ENCODE measurements at regions not wholly inside any gene's neighbourhood (a gene's known extent, or its start where the extent isn't known, plus 50 kb on each side); places are given as distances from the start of the nearest gene placed in this dataset.

- TF ChIP-seq JUNB (IDR thresholded peaks at IDR 0.05; ENCODE audit: unreplicated experiment): no peak
- TF ChIP-seq, protein P1, sequence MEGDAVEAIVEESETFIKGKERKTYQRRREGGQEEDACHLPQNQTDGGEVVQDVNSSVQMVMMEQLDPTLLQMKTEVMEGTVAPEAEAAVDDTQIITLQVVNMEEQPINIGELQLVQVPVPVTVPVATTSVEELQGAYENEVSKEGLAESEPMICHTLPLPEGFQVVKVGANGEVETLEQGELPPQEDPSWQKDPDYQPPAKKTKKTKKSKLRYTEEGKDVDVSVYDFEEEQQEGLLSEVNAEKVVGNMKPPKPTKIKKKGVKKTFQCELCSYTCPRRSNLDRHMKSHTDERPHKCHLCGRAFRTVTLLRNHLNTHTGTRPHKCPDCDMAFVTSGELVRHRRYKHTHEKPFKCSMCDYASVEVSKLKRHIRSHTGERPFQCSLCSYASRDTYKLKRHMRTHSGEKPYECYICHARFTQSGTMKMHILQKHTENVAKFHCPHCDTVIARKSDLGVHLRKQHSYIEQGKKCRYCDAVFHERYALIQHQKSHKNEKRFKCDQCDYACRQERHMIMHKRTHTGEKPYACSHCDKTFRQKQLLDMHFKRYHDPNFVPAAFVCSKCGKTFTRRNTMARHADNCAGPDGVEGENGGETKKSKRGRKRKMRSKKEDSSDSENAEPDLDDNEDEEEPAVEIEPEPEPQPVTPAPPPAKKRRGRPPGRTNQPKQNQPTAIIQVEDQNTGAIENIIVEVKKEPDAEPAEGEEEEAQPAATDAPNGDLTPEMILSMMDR (conservative IDR thresholded peaks at IDR 0.05; ENCODE audit: low read depth in 2 of 2): no peak
- no peak for TF ChIP-seq POLR2AphosphoS5 (IDR thresholded peaks at IDR 0.05; ENCODE audit: low read depth)
- TF ChIP-seq EZH2phosphoT487 (IDR thresholded peaks at IDR 0.05; ENCODE audit: unreplicated experiment): no peak
- TF ChIP-seq STAT1 (IDR thresholded peaks at IDR 0.05; ENCODE audit: unreplicated experiment): no peak
- TF ChIP-seq, protein P2, sequence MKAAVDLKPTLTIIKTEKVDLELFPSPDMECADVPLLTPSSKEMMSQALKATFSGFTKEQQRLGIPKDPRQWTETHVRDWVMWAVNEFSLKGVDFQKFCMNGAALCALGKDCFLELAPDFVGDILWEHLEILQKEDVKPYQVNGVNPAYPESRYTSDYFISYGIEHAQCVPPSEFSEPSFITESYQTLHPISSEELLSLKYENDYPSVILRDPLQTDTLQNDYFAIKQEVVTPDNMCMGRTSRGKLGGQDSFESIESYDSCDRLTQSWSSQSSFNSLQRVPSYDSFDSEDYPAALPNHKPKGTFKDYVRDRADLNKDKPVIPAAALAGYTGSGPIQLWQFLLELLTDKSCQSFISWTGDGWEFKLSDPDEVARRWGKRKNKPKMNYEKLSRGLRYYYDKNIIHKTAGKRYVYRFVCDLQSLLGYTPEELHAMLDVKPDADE (IDR thresholded peaks at IDR 0.05): no peak
Observed at GRCh38 chr13:39998166-39998565, 342.7 kb downstream of the COG6 start.

All from GM23338 (cell line).